MM.1S (cell line): ENCODE measurements at regions not wholly inside any gene's neighbourhood (a gene's known extent, or its start where the extent isn't known, plus 50 kb on each side); places are given as distances from the start of the nearest gene placed in this dataset.

Source experiments
- DNase-seq: peaks from one replicate; pipeline ENCODE4 v3.0.0-alpha.2; 2015
- H2AFZ ChIP-seq: fragments of 300-600 bp; sonication (generic); 2 replicates; pipeline ENCODE4 v1.6.0; 2016; ENCODE audit warnings: antibody characterized with exemption, low read length
- H3F3A ChIP-seq: fragments of 300-600 bp; sonication (generic); 2 replicates; pipeline ENCODE4 v1.6.1; 2016; ENCODE audit warnings: mild to moderate bottlenecking, antibody characterized with exemption, low read length, moderate library complexity, mixed read lengths; ENCODE audit not compliant: insufficient read depth
- H3K27ac ChIP-seq: fragments of 300-600 bp; sonication (generic); 2 replicates; pipeline ENCODE4 v1.5.1; 2016; ENCODE audit warnings: mild to moderate bottlenecking, low read length
- H3K27me3 ChIP-seq: fragments of 300-600 bp; sonication (generic); replicated peaks from 2 replicates; pipeline ENCODE4 v1.6.0; 2016; ENCODE audit warnings: low read length; ENCODE audit not compliant: insufficient read depth
- H3K36me3 ChIP-seq: fragments of 300-600 bp; sonication (generic); replicated peaks from 2 replicates; pipeline ENCODE4 v1.6.1; 2016; ENCODE audit warnings: mild to moderate bottlenecking, low read length, mixed read lengths; ENCODE audit not compliant: insufficient read depth
- H3K4me1 ChIP-seq: fragments of 300-600 bp; sonication (generic); 2 replicates; pipeline ENCODE4 v1.6.1; 2016; ENCODE audit warnings: low read length, mixed read lengths
- H3K4me2 ChIP-seq: fragments of 300-600 bp; sonication (generic); 2 replicates; pipeline ENCODE4 v1.6.0; 2016; ENCODE audit warnings: low read depth, low read length
- H3K4me3 ChIP-seq: fragments of 300-600 bp; sonication (generic); 2 replicates; pipeline ENCODE4 v1.5.1; 2016; ENCODE audit warnings: low read length, mixed read lengths
- H3K79me2 ChIP-seq: fragments of 300-600 bp; sonication (generic); 2 replicates; pipeline ENCODE4 v1.6.1; 2016; ENCODE audit warnings: mixed run types, low read length, mixed read lengths
- H3K9ac ChIP-seq: fragments of 300-600 bp; sonication (generic); 2 replicates; pipeline ENCODE4 v1.6.1; 2016; ENCODE audit warnings: low read length, mixed read lengths
- H3K9me2 ChIP-seq: fragments of 300-600 bp; sonication (generic); replicated peaks from 2 replicates; pipeline ENCODE4 v1.6.1; 2016; ENCODE audit warnings: mild to moderate bottlenecking, low read length, mixed read lengths; ENCODE audit not compliant: insufficient read depth
- H3K9me3 ChIP-seq: fragments of 300-600 bp; sonication (generic); replicated peaks from 2 replicates; pipeline ENCODE4 v1.6.1; 2016; ENCODE audit warnings: mild to moderate bottlenecking, low read length, mixed read lengths; ENCODE audit not compliant: insufficient read depth
- H4K20me1 ChIP-seq: fragments of 300-600 bp; sonication (generic); 2 replicates; pipeline ENCODE4 v1.6.1; 2016; ENCODE audit warnings: mild to moderate bottlenecking, low read length, moderate library complexity, mixed read lengths; ENCODE audit not compliant: insufficient read depth
- EZH2 ChIP-seq: fragments of 300-600 bp; sonication (generic); optimal IDR thresholded peaks from 2 replicates; pipeline ENCODE3; 2017; ENCODE audit warnings: low read depth, mild to moderate bottlenecking, antibody characterized with exemption, low read length, mixed read lengths
- EZH2phosphoT487 ChIP-seq: fragments of 300-600 bp; sonication (generic); IDR thresholded peaks from 2 replicates; pipeline ENCODE4 v1.6.1; 2018; ENCODE audit warnings: antibody characterized with exemption, low read length
- TF ChIP-seq, protein P1 (sequence below): fragments of 300-600 bp; sonication (generic); IDR thresholded peaks from 2 replicates; pipeline ENCODE4 v1.5.1; 2016; ENCODE audit warnings: antibody characterized with exemption, low read length, mixed read lengths

DNA sequence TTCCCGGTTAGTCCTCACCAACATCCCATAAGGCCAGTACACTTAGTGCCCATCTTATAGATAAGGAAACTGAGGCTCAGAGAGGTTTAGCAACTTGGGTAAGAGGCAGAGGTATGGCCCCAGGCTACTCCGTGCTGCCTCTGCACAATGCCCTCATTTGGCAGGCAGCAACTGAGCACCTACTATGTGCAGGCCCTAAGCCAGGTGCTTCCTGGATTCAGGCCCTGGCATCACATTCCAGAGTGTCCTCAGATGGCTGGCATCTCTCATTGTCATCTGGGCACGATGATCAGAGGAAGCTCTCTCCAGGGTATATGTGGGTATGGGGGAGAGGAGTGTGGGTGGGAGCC, 53.8 kb upstream of the PSD2 start:
- Histone ChIP-seq H3K27ac (no peak overlapping the region), H3K4me3 (no peak overlapping the region), H3K4me1 (peaks cover 2% of the 10 kb centered on the region; the same call in 1 of the 2 replicates), H3F3A (no peaks in the 10 kb centered on the region), H3K9ac (no peak overlapping the region), H3K79me2 (no peaks in the 10 kb centered on the region), H3K9me3 (no peaks in the 10 kb centered on the region), H3K9me2 (no peaks in the 10 kb centered on the region), H4K20me1 (no peaks in the 10 kb centered on the region), H3K4me2 (no peak overlapping the region), H2AFZ (no peak overlapping the region), H3K36me3 (no peaks in the 10 kb centered on the region), H3K27me3 (peaks cover 6% of the 10 kb centered on the region)
- TF ChIP-seq, protein P1, sequence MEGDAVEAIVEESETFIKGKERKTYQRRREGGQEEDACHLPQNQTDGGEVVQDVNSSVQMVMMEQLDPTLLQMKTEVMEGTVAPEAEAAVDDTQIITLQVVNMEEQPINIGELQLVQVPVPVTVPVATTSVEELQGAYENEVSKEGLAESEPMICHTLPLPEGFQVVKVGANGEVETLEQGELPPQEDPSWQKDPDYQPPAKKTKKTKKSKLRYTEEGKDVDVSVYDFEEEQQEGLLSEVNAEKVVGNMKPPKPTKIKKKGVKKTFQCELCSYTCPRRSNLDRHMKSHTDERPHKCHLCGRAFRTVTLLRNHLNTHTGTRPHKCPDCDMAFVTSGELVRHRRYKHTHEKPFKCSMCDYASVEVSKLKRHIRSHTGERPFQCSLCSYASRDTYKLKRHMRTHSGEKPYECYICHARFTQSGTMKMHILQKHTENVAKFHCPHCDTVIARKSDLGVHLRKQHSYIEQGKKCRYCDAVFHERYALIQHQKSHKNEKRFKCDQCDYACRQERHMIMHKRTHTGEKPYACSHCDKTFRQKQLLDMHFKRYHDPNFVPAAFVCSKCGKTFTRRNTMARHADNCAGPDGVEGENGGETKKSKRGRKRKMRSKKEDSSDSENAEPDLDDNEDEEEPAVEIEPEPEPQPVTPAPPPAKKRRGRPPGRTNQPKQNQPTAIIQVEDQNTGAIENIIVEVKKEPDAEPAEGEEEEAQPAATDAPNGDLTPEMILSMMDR: no peak
- TF ChIP-seq EZH2 (no peak), EZH2phosphoT487 (no peak)
- DNase-seq: no peak

DNA sequence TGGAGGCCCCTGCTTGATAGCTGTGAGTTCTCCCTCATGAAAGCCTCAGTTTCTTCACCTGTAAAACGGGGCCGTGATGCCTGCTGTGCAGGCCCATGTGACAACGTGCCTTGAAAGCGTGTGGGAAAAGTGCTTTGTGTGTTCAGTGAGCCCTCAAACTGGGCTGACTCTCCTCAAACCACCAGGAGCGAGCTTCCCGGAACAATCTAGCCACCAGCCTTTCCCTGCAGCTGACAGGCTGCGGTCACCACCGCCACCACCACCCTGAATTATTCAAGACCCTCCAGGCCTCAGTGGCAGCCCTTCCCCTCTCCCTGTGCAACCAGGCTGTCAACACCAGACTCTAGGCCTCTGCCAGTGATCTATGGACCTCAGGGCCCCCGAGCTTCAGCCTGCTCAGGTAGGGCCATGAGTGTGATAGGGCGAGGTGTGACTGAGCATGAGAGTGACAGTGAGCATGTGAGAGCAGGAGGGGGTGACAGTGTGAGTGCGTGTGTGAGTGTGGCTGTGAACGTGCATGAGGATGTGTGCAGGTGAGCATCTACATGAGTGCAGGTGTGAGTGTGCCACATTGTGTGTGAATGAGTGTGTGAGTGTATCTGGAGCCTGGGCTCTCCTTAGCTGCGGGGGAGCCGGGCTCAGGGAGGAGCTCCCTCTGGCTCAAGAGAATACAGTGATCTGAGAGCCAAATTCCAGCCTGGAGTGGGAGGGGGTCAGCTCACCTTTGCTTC, 53.3 kb upstream of the PSD2 start:
- Histone ChIP-seq H3K9me2 (no peaks in the 10 kb centered on the region), H3K4me3 (no peak overlapping the region), H3K27ac (no peak overlapping the region), H3K4me1 (peaks cover 7% of the 10 kb centered on the region; the same call in 1 of the 2 replicates), H3F3A (no peaks in the 10 kb centered on the region), H3K36me3 (no peaks in the 10 kb centered on the region), H2AFZ (no peak overlapping the region), H3K9ac (no peak overlapping the region), H3K9me3 (no peaks in the 10 kb centered on the region), H3K27me3 (peaks cover 11% of the 10 kb centered on the region), H3K79me2 (no peaks in the 10 kb centered on the region), H4K20me1 (no peaks in the 10 kb centered on the region), H3K4me2 (no peak overlapping the region)
- DNase-seq: no peak
- TF ChIP-seq, protein P1: no peak

DNA sequence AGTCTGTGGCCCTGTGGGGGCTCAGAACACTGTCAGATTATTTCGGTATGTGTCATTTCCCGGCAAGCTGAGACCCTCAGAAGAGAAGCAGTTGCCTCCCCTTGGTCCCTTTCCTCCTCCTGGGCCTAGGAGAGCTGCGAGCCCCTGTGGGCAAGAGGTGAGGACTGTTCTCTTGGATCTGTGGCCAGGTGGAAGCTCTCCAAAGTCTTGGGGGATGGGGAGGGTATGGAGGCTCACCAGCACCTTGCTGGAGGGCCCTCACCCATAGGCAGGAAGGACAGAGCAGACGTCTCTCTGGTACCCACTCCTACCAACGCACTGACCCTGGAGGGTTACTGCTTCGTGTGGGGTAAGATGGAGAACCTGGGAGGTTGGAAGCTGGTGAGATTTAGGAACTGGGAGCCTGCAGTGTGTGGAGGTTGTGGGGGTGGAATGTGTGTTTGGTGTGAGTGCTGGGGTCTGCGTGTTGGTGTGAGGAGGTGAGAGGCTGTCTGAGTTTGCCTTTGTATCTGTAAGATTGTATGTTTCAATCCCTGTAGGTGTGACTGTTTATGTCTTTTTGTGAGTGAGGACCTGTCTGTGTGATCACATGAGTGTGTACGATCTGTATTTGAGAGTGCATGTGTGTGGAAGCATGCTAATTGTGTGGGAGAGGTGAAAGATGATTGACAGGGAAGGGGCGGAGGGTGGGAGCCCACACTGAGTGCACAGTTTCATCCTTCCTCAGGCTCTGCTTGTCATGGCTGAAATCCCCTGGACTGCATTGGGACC, 52.4 kb upstream of the PSD2 start:
- DNase-seq: no peak
- H4K20me1 ChIP-seq: no peaks in the 10 kb centered on the region

More for the DNA sequence above, 52.4 kb upstream of the PSD2 start:
- no peak overlapping the region for H2AFZ ChIP-seq
- no peaks in the 10 kb centered on the region for H3K79me2 ChIP-seq
- TF ChIP-seq EZH2 (no peak), EZH2phosphoT487 (no peak)
- TF ChIP-seq, protein P1: no peak
- no peaks in the 10 kb centered on the region for H3K9me3 ChIP-seq
- no peak overlapping the region for H3K4me3 ChIP-seq
- H3K9ac ChIP-seq: no peak overlapping the region
- H3K4me2 ChIP-seq: no peak overlapping the region
- H3F3A ChIP-seq: no peaks in the 10 kb centered on the region
- H3K27me3 ChIP-seq: peaks cover 20% of the 10 kb centered on the region
- H3K9me2 ChIP-seq: no peaks in the 10 kb centered on the region
- peaks cover 10% of the 10 kb centered on the region; the same call in 1 of the 2 replicates for H3K4me1 ChIP-seq
- H3K36me3 ChIP-seq: no peaks in the 10 kb centered on the region
- no peak overlapping the region for H3K27ac ChIP-seq
